ENCODE measurements at regions not wholly inside any gene's neighbourhood (a gene's known extent, or its start where the extent isn't known, plus 50 kb on each side); places are given as distances from the start of the nearest gene placed in this dataset.

DNA sequence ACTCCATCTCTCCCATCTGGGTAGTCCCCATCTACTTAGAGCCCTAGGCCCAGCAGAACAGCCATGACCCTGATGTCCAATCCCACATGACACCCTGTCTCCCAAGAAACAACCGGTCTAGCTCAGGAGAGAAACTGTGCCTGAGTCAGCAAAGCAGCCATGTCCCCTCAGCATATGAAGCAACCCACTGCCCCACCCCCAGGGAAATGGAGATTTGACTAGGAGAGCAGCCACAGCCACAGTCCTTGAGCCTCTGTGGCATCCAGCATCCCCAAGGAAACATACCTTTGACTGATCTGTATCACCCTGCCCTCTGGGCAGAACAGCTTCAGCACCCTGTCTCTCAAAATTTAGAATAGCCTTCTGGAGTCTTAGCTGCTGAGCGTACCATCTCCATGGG lies 641.9 kb upstream of the FBXO33 start:
- TF ChIP-seq CTCF (CRISPR knock-in tag; IDR thresholded peaks at IDR 0.05) (no peak), PLRG1 (conservative IDR thresholded peaks at IDR 0.05) (no peak), MAFK (conservative IDR thresholded peaks at IDR 0.05 in 1 of 2, IDR thresholded peaks at IDR 0.05 in 1 of 2; ENCODE audit: low read length in 2 of 2) (no peak), FOXK2 (IDR thresholded peaks at IDR 0.05) (no peak), IKZF5 (CRISPR knock-in tag; IDR thresholded peaks at IDR 0.05) (no peak), ZBTB33 (CRISPR knock-in tag; IDR thresholded peaks at IDR 0.05) (no peak), BHLHE40 (IDR thresholded peaks at IDR 0.05; ENCODE audit: low read length) (no peak), MXI1 (IDR thresholded peaks at IDR 0.05; ENCODE audit: borderline replicate concordance, low read depth, low read length) (no peak), ESRRA (CRISPR knock-in tag; IDR thresholded peaks at IDR 0.05; ENCODE audit: low read depth) (no peak), ZNF326 (CRISPR knock-in tag; IDR thresholded peaks at IDR 0.05; ENCODE audit: borderline replicate concordance) (no peak), ZNF260 (CRISPR knock-in tag; IDR thresholded peaks at IDR 0.05; ENCODE audit: borderline replicate concordance, low read depth) (no peak), ATF1 (CRISPR knock-in tag; IDR thresholded peaks at IDR 0.05) (no peak), ARID2 (CRISPR knock-in tag; IDR thresholded peaks at IDR 0.05; ENCODE audit: borderline replicate concordance) (no peak)

All from HepG2 (cell line).